ENCODE measurements at regions not wholly inside any gene's neighbourhood (a gene's known extent, or its start where the extent isn't known, plus 50 kb on each side); places are given as distances from the start of the nearest gene placed in this dataset.

DNA sequence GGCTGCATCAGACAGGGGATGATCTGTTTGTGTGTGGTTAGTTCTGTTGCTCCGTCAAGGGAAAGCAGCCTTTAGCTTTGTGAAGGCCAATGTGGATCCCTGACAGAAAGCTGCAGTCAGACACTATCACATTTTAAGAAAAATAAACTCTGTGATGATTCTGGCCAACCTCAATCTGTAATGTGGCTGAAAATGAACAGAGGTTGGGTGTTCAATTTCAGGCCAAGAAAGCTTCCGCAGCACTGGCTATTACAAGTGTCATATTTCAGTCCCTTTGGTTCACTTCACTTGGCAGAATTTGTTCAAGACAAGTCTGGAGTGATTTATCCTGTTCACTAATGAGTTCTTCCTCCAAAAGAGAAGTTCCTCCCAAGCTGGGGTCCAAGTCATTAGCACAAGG, 571.8 kb upstream of the IL12A start:
- DNase-seq (ENCODE audit: extremely low spot score, insufficient read length, low read depth): no peak
- FAIRE-seq: no peak

DNA sequence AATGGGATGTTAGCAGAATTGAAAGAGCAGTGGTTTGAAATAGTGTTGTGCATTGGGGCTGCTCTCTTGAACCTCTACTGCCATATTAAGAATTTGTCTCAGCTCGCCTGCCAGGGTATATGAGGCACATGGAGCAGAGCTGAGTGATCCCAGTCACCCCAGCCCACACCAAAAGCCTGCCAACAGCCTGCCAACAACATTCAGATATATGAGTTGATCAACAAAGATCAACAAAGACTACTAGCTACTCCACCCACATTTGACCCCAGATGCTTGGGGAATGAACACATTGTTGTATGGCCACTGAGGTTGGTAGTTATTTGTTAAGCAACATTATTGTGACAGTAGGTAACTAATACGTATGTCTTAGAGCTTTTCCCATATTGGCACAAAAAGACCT, 570.9 kb upstream of the IL12A start:
- no peak for DNase-seq (ENCODE audit: extremely low spot score, insufficient read length, low read depth)
- no peak for FAIRE-seq

DNA sequence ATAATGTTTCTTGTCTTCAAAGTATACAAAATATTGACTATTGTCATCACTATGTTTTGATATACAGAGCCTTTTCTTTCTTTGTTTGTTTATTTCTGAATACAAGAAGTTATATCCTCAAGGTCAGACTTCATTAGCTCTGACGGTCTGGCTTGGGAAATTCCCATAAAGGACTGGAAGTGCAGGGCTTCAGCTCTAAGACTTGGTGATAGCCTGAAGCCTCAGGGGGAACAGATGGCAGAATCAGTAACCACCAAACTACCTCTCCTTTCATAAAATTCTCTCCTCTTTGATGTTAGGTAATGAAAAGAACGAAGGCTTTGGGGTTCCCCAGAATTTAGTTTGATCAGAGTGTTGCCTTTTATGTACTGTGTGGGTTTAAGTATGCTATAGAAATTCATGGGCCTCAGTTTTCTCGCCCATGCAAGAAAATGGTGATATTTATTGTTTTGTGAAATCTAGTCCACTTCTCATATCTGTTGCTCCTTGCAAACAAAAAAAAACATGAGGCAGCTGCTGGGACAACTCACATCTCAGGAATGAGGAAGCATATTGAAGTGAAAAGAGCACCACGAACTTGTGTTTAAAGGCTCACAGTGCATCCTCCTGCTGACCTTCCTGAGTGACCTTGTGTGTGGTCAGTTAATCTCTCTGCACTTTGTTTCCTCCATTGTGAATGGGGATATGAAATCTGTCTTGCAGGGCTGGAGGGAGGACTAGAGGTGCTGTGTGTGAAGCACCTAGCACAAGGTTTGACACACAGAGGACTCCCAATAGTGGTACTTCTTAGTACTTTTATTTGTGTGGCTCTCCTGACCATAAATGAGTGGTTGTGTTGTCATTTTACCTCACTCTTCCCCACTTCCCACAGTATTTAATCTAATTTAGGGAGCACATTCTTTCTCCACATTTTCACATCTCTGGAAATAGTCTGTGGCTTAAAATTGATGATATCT, 569.8 kb upstream of the IL12A start:
- FAIRE-seq: no peak
- no peak for DNase-seq (ENCODE audit: extremely low spot score, insufficient read length, low read depth)

DNA sequence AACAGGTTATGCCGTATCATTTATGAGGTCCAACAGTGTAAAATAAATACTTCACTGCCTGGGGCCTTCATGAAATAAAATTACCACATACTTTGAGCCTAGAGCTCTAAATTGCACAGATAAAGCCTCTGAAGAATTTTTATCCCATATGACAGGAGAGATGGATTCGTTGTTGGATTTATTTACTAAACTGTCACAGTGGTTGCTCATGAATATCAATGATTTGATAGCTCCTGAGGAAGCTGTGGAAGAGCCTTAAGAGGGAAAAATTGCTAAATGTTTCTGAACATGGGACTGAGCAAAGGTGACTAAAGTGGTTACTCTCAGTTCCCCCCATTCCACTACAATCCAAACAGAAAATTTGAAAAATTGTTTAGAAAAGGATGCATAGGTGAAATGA, 558.9 kb upstream of the IL12A start:
- no peak for FAIRE-seq
- DNase-seq (ENCODE audit: extremely low spot score, insufficient read length, low read depth): no peak

DNA sequence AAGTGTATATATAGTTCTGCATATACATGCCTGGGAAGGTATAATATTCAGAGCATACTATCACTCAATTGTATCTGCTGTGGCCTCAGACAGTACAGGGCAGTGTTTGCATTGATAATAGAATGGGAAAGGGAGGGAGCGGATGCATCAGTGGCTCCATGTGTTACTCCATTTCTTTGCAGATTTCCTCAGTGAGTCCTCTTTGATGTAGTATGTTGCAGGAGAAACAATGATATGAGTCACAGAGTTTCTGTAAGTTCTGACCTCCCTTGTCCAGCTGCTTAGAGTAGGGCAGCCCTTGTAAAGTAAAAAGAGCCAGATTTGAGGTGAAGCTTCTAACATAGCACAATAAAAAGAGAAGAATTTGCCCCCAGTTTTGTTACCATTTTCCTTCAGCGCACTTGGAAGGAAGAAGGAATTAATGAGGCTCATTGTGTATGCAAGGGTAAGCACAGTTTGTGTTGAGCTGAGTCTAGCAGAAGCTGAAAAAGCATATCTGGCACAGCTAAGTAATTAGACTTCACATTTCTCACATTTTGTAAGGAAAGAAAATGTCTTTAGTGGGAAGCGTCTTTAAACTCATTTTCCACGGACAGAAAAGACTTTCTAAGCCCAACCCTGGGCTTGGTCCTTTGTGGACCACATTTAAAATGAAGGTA, 555.8 kb upstream of the IL12A start:
- FAIRE-seq (no peak), DNase-seq (ENCODE audit: extremely low spot score, insufficient read length, low read depth) (no peak)

DNA sequence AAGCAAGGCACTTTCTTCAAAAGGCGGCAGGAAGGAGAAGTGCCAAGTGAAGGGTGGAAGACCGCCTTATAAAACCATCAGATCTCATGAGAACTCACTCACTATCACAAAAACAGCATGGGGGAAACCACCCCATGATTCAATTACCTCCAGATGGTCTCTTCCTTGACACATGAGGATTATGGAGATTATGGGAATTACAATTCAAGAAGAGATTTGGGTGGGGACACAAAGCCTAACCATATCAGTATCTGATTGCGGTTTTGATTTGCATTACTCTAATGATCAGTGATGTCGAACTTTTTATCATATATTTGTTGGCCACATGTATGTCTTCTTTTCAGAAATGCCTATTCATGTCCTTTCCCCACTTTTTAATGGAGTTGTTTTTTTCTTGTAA, 549.3 kb upstream of the IL12A start:
- no peak for FAIRE-seq
- DNase-seq (ENCODE audit: extremely low spot score, insufficient read length, low read depth): no peak

DNA sequence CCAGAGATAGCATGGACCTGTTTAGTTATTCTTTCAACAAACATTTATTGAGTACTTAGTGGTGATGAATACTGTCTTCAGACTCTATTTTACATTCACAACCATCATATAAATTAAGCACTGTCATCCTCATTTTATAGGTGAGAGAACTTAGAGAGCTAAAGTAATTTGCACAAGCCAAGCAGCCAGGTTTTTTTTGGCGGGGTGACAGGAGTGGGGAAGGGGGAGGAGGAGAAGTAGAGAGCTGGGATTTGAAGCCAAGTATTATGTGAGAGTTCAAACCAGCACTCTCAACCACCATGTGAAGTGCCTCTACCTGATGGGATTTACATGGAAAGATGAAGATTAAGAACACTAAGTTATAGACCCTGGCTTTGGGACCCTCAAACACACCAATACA, 547.4 kb upstream of the IL12A start:
- no peak for FAIRE-seq

DNA sequence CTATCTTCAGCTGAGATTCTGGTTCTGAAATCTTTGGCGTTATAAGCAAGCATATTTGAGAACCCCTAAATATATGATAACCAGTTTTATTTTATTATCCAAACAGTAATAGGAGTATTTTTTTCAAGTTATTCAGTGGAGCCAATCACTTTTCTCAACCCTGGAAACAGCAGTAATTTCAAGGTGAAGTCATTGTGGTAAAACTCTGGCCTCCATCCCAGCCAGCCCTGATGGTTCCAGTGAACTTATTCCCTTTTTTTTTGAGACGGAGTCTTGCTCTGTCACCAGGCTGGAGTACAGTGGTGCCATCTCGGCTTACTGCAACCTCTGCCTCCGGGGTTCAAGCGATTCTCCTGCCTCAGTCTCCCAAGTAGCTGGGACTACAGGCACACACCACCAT, 545.4 kb upstream of the IL12A start:
- FAIRE-seq (no peak), DNase-seq (ENCODE audit: extremely low spot score, insufficient read length, low read depth) (no peak)

More for the DNA sequence above, 547.4 kb upstream of the IL12A start:
- no peak for DNase-seq (ENCODE audit: extremely low spot score, insufficient read length, low read depth)

DNA sequence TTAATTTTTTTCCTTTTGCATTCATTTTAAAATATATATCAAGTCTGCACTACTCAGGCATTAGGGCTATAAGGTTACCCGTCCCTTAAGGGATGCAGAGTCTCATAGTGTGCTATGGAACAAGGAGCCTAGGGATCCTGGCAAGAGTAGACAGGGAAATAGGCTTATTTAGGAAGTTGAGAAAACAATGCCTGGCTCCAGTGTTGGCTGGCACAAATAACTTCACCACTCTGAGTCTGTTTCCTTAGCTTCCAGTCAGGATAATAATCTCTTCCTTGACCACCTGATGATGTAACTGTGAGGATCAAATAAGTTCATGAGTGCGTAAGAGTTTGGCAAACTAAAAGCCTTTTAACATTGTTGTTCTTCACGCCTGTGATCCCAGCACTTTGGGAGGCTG, 540.8 kb upstream of the IL12A start:
- FAIRE-seq (no peak), DNase-seq (ENCODE audit: extremely low spot score, insufficient read length, low read depth) (no peak)

DNA sequence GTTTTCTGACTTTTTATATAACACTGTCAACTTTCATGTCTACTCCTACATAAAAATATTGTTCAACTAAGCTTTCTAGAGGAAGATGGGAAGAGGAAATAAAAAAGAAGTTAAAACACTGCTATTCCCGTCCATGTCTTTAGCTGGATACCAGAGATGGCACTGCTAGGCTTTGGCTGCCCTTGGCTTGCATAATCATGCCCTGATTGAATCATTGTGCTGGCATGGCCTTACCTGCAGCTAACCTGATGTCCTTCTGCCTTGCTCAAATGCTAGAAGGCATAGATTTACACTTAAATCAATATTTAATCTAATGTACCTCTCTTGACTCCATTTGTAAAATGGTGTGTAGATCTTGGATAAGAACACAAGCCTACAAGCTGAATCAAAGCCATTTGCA, 539.7 kb upstream of the IL12A start:
- FAIRE-seq (no peak), DNase-seq (ENCODE audit: extremely low spot score, insufficient read length, low read depth) (no peak)

DNA sequence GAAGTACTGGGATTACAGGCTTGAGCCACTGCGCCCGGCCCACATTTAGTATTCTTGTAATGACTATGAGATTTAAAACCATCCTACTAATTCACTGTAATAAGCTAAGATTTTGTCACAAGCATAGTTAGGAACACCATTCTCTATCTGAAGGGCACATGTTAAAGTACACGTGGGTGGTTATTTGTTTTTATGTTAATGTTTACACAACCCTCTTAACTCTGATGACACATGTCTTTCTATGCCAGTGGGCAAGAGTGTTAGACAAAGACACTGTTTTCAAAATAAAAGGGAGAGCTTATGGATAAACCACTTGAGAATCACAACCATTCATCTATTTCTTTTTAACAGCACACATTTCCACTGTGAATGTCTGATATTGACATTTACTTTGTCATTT, 537.6 kb upstream of the IL12A start:
- DNase-seq (ENCODE audit: extremely low spot score, insufficient read length, low read depth): no peak
- no peak for FAIRE-seq

DNA sequence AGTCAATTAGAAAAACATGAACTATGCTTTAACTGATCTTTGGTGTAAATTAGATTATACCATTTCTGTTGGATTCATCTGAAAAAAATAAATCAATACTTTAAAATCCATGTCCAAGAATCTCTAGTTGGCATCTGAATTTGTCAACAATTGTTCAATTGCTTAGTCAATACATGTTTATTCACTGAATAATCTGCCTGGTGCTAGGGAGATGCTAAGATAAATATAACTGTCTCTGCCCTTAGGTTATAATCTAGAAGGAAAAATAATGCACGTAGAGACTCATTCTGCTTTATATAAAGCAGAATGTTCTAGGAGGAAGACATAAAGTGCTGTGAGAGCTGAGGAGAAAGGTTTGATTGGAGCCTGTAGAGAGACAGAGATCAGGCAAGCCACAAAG, 537.2 kb upstream of the IL12A start:
- FAIRE-seq: no peak

DNA sequence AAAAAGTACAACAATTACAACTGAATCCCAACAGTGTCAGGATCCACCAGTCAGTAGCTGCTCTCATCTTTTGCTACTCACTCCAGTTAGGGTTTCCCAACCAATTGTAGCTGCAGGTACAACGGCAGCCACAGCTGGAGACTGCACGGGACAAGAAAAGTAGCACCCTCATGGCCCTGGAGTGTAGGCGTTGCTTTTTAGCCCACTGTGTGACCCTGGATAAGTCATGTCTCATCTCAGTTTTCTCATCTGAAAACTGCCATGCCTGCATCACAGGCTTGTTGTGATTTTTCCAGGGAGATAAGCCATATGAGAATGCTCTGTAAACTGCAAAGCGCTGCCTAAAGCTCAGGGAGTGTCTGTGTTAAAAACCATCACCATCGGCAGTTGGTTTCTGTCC, 535.6 kb upstream of the IL12A start:
- no peak for FAIRE-seq

More for the DNA sequence above, 537.2 kb upstream of the IL12A start:
- no peak for DNase-seq (ENCODE audit: extremely low spot score, insufficient read length, low read depth)

DNA sequence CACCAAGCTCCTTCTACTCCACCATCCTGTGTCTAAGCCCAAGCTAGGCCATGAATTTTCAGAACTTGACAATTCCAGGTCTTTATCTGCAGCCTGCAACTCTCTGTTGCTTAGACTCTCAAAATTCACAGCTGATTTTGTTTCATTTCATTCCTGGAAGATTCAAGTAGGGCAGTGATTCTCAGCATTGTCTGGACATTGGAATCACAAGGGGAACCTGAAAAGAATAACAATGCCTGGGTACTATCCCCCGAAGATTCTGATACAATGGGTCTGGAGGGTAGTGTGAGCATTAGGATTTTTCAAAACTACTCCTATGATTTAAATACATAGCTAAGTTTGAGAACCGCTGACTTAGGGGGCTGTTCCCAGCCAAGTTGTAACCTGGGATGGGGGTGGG, 534.7 kb upstream of the IL12A start:
- FAIRE-seq: no peak
- DNase-seq (ENCODE audit: extremely low spot score, insufficient read length, low read depth): no peak

More for the DNA sequence above, 535.6 kb upstream of the IL12A start:
- DNase-seq (ENCODE audit: extremely low spot score, insufficient read length, low read depth): no peak

DNA sequence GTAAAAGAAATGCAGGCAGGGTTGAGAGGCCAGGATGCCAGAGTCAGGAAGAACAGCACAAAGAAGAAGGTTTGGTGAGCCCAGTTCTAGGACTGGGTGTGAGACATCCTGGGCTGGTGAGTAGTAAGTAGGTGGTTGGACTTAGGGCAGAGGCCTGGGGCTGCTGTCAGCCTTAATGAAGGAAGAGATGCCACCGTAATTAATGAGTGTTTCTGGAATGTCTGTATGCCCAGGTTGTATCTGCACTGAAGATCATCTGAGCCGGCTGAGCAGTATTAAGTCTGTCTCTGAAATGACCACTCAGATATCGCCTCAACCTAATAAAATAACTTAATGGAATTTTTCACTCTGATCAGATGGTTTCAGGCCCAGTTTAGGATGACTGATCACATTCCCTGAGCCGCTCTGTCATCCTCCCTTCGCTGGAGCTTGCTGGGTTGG, 532.9 kb upstream of the IL12A start:
- DNase-seq (ENCODE audit: extremely low spot score, insufficient read length, low read depth) (no peak), FAIRE-seq (no peak)

DNA sequence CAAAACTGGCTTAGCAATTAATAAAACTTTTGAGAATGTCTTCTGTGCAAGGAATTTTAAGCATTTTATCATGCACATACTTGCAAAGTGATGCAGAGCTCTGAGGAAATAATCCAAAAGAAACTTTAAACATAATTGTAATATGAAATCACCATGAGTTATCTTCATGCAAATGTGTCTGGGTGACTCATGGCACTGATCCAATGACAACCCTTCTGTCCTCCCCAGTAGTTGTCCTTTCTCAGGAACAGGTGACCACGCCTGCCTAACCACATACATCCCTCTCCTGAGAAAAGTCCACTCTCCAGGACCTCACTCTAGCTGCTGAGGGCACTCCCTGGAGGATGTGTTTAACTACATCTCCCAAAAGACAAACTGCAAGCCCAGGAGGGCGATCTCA, 530.6 kb upstream of the IL12A start:
- DNase-seq (ENCODE audit: extremely low spot score, insufficient read length, low read depth) (no peak), FAIRE-seq (no peak)

DNA sequence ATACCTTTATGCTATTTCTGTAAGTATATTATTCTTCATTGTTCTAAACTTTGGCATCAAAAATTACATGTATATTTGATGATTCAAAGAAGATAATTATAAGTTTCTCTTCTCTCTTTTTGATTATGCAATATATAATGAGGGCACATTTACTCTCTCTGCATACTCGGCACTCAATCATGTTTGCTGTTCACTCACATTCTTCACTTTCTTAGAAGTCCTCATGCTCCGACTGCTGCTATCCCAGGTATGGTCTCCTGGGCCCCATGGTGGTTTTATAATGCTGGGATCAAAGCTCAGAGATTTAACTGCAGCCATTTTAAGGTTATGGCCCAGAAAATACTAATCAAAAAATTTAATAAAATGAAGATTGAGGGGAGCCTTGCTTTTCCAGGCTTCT, 529.7 kb upstream of the IL12A start:
- DNase-seq (ENCODE audit: extremely low spot score, insufficient read length, low read depth) (no peak), FAIRE-seq (no peak)

DNA sequence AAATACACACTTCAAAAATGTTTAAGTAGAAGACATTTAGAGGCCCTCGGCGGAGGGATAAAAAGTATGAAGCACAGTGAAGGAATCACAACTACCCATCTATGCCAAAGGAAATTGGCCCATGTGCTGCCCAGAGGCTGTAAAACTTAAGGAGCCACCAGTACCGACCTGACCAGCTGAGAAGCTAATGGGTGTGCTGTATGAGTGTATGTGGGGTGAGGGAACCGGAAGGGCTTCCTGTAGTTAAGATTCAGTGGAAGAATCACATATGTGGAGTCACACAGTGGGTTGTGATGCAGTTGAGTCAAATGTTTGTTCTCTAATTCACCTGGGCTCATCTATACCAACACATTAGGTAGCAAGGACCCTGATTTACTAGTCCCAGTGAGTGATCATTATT, 516.0 kb upstream of the IL12A start:
- DNase-seq (ENCODE audit: extremely low spot score, insufficient read length, low read depth) (no peak), FAIRE-seq (no peak)

DNA sequence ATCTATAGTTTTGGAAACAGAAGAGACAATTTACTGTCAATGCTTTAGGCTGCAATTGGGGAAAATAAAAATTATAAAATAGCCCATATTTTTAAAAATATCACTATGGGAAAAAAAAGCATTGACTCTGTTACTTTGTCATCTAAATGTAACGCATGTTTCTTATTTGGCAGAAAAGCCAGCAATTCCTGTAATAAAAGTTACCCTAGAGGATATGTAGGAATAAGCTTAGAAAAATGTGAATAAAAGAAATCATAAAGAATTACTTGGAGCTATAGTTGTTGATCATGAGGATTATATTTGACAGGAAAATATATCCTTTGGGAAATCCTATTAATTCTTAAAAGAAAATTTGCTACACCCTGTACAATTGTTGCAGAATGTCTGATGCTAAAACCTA, 515.4 kb upstream of the IL12A start:
- FAIRE-seq (no peak), DNase-seq (ENCODE audit: extremely low spot score, insufficient read length, low read depth) (no peak)

DNA sequence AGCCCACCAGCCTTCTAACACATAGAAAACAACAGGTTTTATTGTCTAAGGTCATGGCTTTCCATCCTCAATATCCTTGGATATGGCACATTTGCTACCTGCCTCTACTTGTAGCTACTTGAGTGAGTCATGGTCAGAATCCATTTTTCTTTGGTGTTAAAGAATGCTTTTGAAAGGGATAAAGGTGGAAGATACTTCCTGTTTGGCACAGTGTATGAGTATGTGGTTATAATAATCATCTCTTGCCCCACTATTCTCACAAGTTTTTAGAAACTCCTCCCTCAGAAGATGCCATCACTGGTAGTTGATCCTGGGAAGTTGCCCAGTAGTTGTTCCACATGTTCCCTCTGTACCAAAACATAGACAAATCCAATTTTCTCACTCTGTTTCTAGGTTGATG, 508.6 kb upstream of the IL12A start:
- DNase-seq (ENCODE audit: extremely low spot score, insufficient read length, low read depth): no peak
- no peak for FAIRE-seq

DNA sequence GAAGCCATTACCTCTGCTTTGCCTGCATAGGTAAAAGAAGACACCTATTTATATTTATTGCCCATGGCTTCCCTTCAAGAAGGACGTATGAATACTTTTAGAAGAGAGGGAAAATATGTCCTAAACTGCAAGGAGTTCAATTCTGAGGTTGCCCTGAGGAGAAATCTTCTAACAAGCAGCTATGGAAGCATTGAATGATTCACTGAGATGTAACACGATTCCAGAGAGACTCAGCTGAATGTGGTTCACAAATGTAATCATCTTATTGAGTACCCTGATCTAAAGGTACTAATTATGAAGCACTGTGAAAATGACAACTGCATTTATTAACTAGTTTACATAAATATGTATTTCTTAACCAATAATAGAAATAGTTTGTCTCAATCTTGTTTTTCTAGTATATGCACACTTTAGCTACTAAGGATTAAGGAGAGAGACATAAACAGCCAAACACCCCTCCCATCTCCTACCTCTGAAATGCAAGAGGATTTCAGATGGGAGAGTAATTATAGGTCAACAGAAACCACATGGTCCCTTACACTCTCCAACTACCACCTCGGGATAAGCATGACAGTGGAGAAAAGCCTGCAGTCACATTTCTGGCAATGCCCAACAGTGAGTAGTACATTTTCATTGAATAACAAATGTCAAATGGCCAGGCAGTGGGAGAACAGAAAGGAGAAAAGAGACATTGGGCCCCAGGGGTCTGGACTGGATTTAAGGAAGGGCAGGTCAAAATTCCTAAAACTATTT, 506.2 kb upstream of the IL12A start:
- no peak for FAIRE-seq
- DNase-seq (ENCODE audit: extremely low spot score, insufficient read length, low read depth): no peak
